WTC11 (cell line): ENCODE measurements at regions not wholly inside any gene's neighbourhood (a gene's known extent, or its start where the extent isn't known, plus 50 kb on each side); places are given as distances from the start of the nearest gene placed in this dataset.

Experiments
- ATAC-seq: fragments of 200-7000 bp; cut with Tn5 transposase; 2 replicates; pipeline ENCODE4 v1.10.0; 2021; ENCODE audit warnings: mild to moderate bottlenecking, moderate library complexity
- CTCF ChIA-PET: fragments of 300-600 bp; sonication (Branson Sonifier 250); formaldehyde crosslinking; loops from one replicate; lab custom pipeline; 2021; ENCODE audit warnings: antibody characterized with exemption; lab: Charles Lee
- POLR2A ChIA-PET: fragments of 350-600 bp; sonication (Branson Sonifier 250); formaldehyde crosslinking; loops from one replicate; lab custom pipeline; 2021; ENCODE audit warnings: antibody characterized with exemption; lab: Charles Lee
- DNase-seq: peaks from one replicate; pipeline ENCODE4 v3.0.0; 2021; ENCODE audit warnings: low spot score
- H3K27ac Mint-ChIP-seq: 2 replicates; pipeline ENCODE4 v1.8.0; 2021; ENCODE audit warnings: mixed read lengths
- H3K27me3 Mint-ChIP-seq: 2 replicates; pipeline ENCODE4 v1.8.0; 2021; ENCODE audit warnings: low read depth, mild to moderate bottlenecking, moderate library complexity, mixed read lengths
- H3K36me3 Mint-ChIP-seq: 2 replicates; pipeline ENCODE4 v1.8.0; 2021; ENCODE audit warnings: mixed read lengths
- H3K4me1 Mint-ChIP-seq: 2 replicates; pipeline ENCODE4 v1.8.0; 2022; ENCODE audit warnings: mixed read lengths
- H3K4me3 Mint-ChIP-seq: 2 replicates; pipeline ENCODE4 v1.8.0; 2021; ENCODE audit warnings: mild to moderate bottlenecking, moderate library complexity, mixed read lengths
- H3K9me3 Mint-ChIP-seq: 2 replicates; pipeline ENCODE4 v1.8.0; 2021; ENCODE audit warnings: mixed read lengths
- AR ChIP-seq: fragments of 250-450 bp; sonication (Bioruptor Pico); IDR thresholded peaks from 2 replicates; pipeline ENCODE4 v1.9.0; 2021; ENCODE audit warnings: mild to moderate bottlenecking
- ATF6 ChIP-seq: sonication (generic); formaldehyde crosslinking; IDR thresholded peaks from 2 replicates; pipeline ENCODE4 v1.8.1; 2023; ENCODE audit warnings: mild to moderate bottlenecking, missing genetic modification reagents
- CTCF ChIP-seq: fragments of 200-600 bp; IDR thresholded peaks from 2 replicates; pipeline ENCODE4 v1.8.0; 2022; ENCODE audit warnings: antibody characterized with exemption
- E2F4 ChIP-seq: sonication (generic); formaldehyde crosslinking; IDR thresholded peaks from 2 replicates; pipeline ENCODE4 v1.8.1; 2022; ENCODE audit warnings: low read depth, mild to moderate bottlenecking, moderate library complexity, missing genetic modification reagents, borderline replicate concordance
- E2F5 ChIP-seq: sonication (generic); formaldehyde crosslinking; IDR thresholded peaks from 2 replicates; pipeline ENCODE4 v1.8.1; 2022; ENCODE audit warnings: mild to moderate bottlenecking, moderate library complexity, missing genetic modification reagents
- ELF4 ChIP-seq: sonication (generic); formaldehyde crosslinking; IDR thresholded peaks from 2 replicates; pipeline ENCODE4 v1.8.1; 2022; ENCODE audit warnings: low read depth, mild to moderate bottlenecking, moderate library complexity, missing genetic modification reagents
- FOXP4 ChIP-seq: sonication (generic); formaldehyde crosslinking; IDR thresholded peaks from 2 replicates; pipeline ENCODE4 v1.8.0; 2022; ENCODE audit warnings: mild to moderate bottlenecking, missing genetic modification reagents
- GTF2I ChIP-seq: fragments of 250-450 bp; sonication (Bioruptor Pico); conservative IDR thresholded peaks from 2 replicates; pipeline ENCODE4 v1.4.0; 2021; ENCODE audit warnings: mild to moderate bottlenecking
- IRF2 ChIP-seq: sonication (generic); formaldehyde crosslinking; IDR thresholded peaks from 2 replicates; pipeline ENCODE4 v1.8.0; 2022; ENCODE audit warnings: low read depth, missing genetic modification reagents, borderline replicate concordance
- MYBL2 ChIP-seq: sonication (generic); formaldehyde crosslinking; IDR thresholded peaks from 2 replicates; pipeline ENCODE4 v1.8.1; 2023; ENCODE audit warnings: mild to moderate bottlenecking, moderate library complexity, missing genetic modification reagents
- NFE2L1 ChIP-seq: sonication (generic); formaldehyde crosslinking; IDR thresholded peaks from 2 replicates; pipeline ENCODE4 v1.8.1; 2023; ENCODE audit warnings: missing genetic modification reagents
- PREB ChIP-seq: sonication (generic); formaldehyde crosslinking; IDR thresholded peaks from 2 replicates; pipeline ENCODE4 v1.8.1; 2022; ENCODE audit warnings: mild to moderate bottlenecking, missing genetic modification reagents, moderate library complexity, borderline replicate concordance
- SOX15 ChIP-seq: fragments of 250-450 bp; sonication (Bioruptor Pico); IDR thresholded peaks from 2 replicates; pipeline ENCODE4 v1.9.0; 2021; ENCODE audit warnings: mild to moderate bottlenecking
- USF1 ChIP-seq: sonication (generic); formaldehyde crosslinking; IDR thresholded peaks from 2 replicates; pipeline ENCODE4 v1.8.0; 2022; ENCODE audit warnings: mild to moderate bottlenecking, missing genetic modification reagents
- ZNF138 ChIP-seq: sonication (generic); formaldehyde crosslinking; conservative IDR thresholded peaks from 2 replicates; pipeline ENCODE4 v1.8.1; 2022; ENCODE audit warnings: mild to moderate bottlenecking, moderate library complexity, missing genetic modification reagents
- ZNF219 ChIP-seq: sonication (generic); formaldehyde crosslinking; IDR thresholded peaks from 2 replicates; pipeline ENCODE4 v1.8.0; 2023; ENCODE audit warnings: missing genetic modification reagents, mild to moderate bottlenecking, borderline replicate concordance
- ZNF232 ChIP-seq: sonication (generic); formaldehyde crosslinking; IDR thresholded peaks from 2 replicates; pipeline ENCODE4 v1.8.0; 2022; ENCODE audit warnings: mild to moderate bottlenecking, missing genetic modification reagents
- ZNF263 ChIP-seq: sonication (generic); formaldehyde crosslinking; IDR thresholded peaks from 2 replicates; pipeline ENCODE4 v1.8.1; 2022; ENCODE audit warnings: low read depth, mild to moderate bottlenecking, moderate library complexity, missing genetic modification reagents
- ZNF512 ChIP-seq: sonication (generic); formaldehyde crosslinking; IDR thresholded peaks from 2 replicates; pipeline ENCODE4 v1.8.1; 2022; ENCODE audit warnings: missing genetic modification reagents, borderline replicate concordance

GRCh38 chr4:181018472-181018871 lies 1224.7 kb upstream of the TENM3 start:
- Mint-ChIP-seq H3K36me3 (peaks cover 9% of the 10 kb centered on the region), H3K9me3 (peaks cover 32% of the 10 kb centered on the region), H3K4me3 (no peak overlapping the region), H3K4me1 (peaks cover 12% of the 10 kb centered on the region), H3K27ac (no peak overlapping the region), H3K27me3 (no peaks in the 10 kb centered on the region)
- ChIA-PET CTCF (no interaction called here), POLR2A (no interaction called here)
- DNase-seq = no peak
- ATAC-seq = no peak
- TF ChIP-seq PREB (CRISPR knock-in tag) = no peak
- no peak for TF ChIP-seq IRF2
- no peak for TF ChIP-seq NFE2L1
- no peak for TF ChIP-seq ZNF263
- TF ChIP-seq ZNF232 = no peak
- TF ChIP-seq GTF2I (CRISPR knock-in tag) = no peak
- TF ChIP-seq SOX15 (CRISPR knock-in tag) = no peak
- no peak for TF ChIP-seq FOXP4 (CRISPR knock-in tag)
- TF ChIP-seq E2F4 (CRISPR knock-in tag) = no peak
- TF ChIP-seq ZNF219 (CRISPR knock-in tag) = no peak
- no peak for TF ChIP-seq MYBL2 (CRISPR knock-in tag)
- TF ChIP-seq ATF6 (CRISPR knock-in tag) = no peak
- no peak for TF ChIP-seq ZNF512 (CRISPR knock-in tag)
- no peak for TF ChIP-seq AR
- TF ChIP-seq ELF4 = no peak
- no peak for TF ChIP-seq ZNF138 (CRISPR knock-in tag)
- no peak for TF ChIP-seq CTCF
- no peak for TF ChIP-seq E2F5
- TF ChIP-seq USF1 (CRISPR knock-in tag) = no peak
